Endothelial cell of umbilical vein (primary cell): ENCODE measurements at regions not wholly inside any gene's neighbourhood (a gene's known extent, or its start where the extent isn't known, plus 50 kb on each side); places are given as distances from the start of the nearest gene placed in this dataset.

ENCODE experiments used
- BruUV-seq: library from RNA; stranded (reverse); fragments of 400-500 nt; replicated peaks from 2 replicates; lab custom pipeline; 2021; lab: Mats Ljungman, UMichigan
- CTCF ChIA-PET: fragments of 300-600, 350-600 bp; sonication (Branson Sonifier 250); formaldehyde crosslinking; loops from one replicate; lab custom pipeline; 2021; ENCODE audit warnings: antibody characterized with exemption, inconsistent platforms; lab: Charles Lee
- POLR2A ChIA-PET: fragments of 300-600, 350-600 bp; sonication (Branson Sonifier 250); formaldehyde crosslinking; loops from one replicate; lab custom pipeline; 2021; ENCODE audit warnings: antibody characterized with exemption, inconsistent platforms; lab: Charles Lee
- DNase-seq: peaks from one replicate; pipeline ENCODE4 v3.0.0-alpha.2; 2011; ENCODE audit warnings: low read depth, low spot score
- FAIRE-seq: peaks from 2 replicates; lab custom pipeline; 2011; peaks lifted over from hg19 to GRCh38; lab: Jason Lieb, UNC
- H2AFZ ChIP-seq: 2 replicates; pipeline ENCODE4 v1.6.0; 2012; ENCODE audit warnings: low read depth, low read length, control low read depth, inconsistent platforms
- H3K27ac ChIP-seq: 2 replicates; pipeline ENCODE4 v1.5.1; 2011; ENCODE audit warnings: low read depth, mild to moderate bottlenecking, control low read depth, low read length, moderate library complexity; ENCODE audit not compliant: insufficient read depth
- H3K27me3 ChIP-seq, 2 experiments: 2 replicates each; pipeline versions ENCODE4 v1.6.0 to v1.6.1; 2011; ENCODE audit warnings: low read length in 2 of 2, mixed read lengths in 1 of 2; ENCODE audit not compliant: control insufficient read depth in 2 of 2, insufficient read depth in 2 of 2
- H3K36me3 ChIP-seq, 2 experiments: 2 replicates in 1 of 2; 3 replicates in 1 of 2; pipeline ENCODE4 v1.5.1; 2011; ENCODE audit warnings: low read length in 2 of 2, mild to moderate bottlenecking in 1 of 2, moderate library complexity in 1 of 2; ENCODE audit not compliant: control insufficient read depth in 2 of 2, insufficient read depth in 2 of 2; ENCODE audit errors: extremely low read depth in 1 of 2
- H3K4me1 ChIP-seq: 3 replicates; pipeline ENCODE4 v1.5.1; 2011; ENCODE audit warnings: mild to moderate bottlenecking, low read length; ENCODE audit not compliant: control insufficient read depth, insufficient read depth; ENCODE audit errors: extremely low read depth
- H3K4me2 ChIP-seq: 2 replicates; pipeline ENCODE4 v1.6.1; 2011; ENCODE audit warnings: low read length, control low read depth, mixed read lengths; ENCODE audit not compliant: insufficient read depth
- H3K4me3 ChIP-seq, 3 experiments: fragments of 200-600 bp in 1 of 3; sonication (generic), shearing (Covaris generic) in 1 of 3; replicated peaks in 1 of 3; 2 replicates each; pipeline ENCODE4 v1.5.1; 2011 to 2016; ENCODE audit warnings: control low read depth in 3 of 3, low read length in 3 of 3, mild to moderate bottlenecking in 2 of 3, inconsistent platforms in 1 of 3, low read depth in 1 of 3, moderate library complexity in 1 of 3; ENCODE audit not compliant: insufficient read depth in 1 of 3
- H3K79me2 ChIP-seq: 2 replicates; pipeline ENCODE4 v1.6.0; 2012; ENCODE audit warnings: low read length, inconsistent platforms; ENCODE audit not compliant: control insufficient read depth, insufficient read depth
- H3K9ac ChIP-seq: replicated peaks from 2 replicates; pipeline ENCODE3; 2011; ENCODE audit warnings: low read length, control low read depth; ENCODE audit not compliant: insufficient read depth; ENCODE audit errors: extremely low read depth
- H3K9me1 ChIP-seq: replicated peaks from 3 replicates; pipeline ENCODE4 v1.6.0; 2011; ENCODE audit warnings: mild to moderate bottlenecking, low read length; ENCODE audit not compliant: control insufficient read depth, insufficient read depth; ENCODE audit errors: extremely low read depth
- H3K9me3 ChIP-seq: replicated peaks from 2 replicates; pipeline ENCODE4 v1.5.1; 2012; ENCODE audit warnings: low read length, inconsistent platforms; ENCODE audit not compliant: control insufficient read depth, insufficient read depth
- H4K20me1 ChIP-seq: replicated peaks from 2 replicates; pipeline ENCODE3; 2011; ENCODE audit warnings: mild to moderate bottlenecking, low read length; ENCODE audit not compliant: control insufficient read depth, insufficient read depth; ENCODE audit errors: extremely low read depth
- CTCF ChIP-seq, 2 donors: IDR thresholded peaks; 1 replicate in 1 of 2; 2 replicates in 1 of 2; pipeline ENCODE4 v1.5.1; 2011; ENCODE audit warnings: low read length in 2 of 2, mild to moderate bottlenecking in 2 of 2, moderate library complexity in 2 of 2, control low read depth in 1 of 2, inconsistent platforms in 1 of 2, low read depth in 1 of 2; ENCODE audit not compliant: insufficient read depth in 1 of 2; ENCODE audit errors: extremely low read depth in 1 of 2
- EZH2 ChIP-seq: IDR thresholded peaks from 2 replicates; pipeline ENCODE4 v1.6.1; 2012; ENCODE audit warnings: borderline replicate concordance, low read depth, mild to moderate bottlenecking, moderate library complexity, low read length, inconsistent platforms; ENCODE audit not compliant: severe bottlenecking
- FOS ChIP-seq: IDR thresholded peaks from 2 replicates; pipeline ENCODE4 v1.6.1; 2011; ENCODE audit warnings: mild to moderate bottlenecking, low read length, moderate library complexity, borderline replicate concordance; ENCODE audit not compliant: insufficient read depth
- GATA2 ChIP-seq: IDR thresholded peaks from 2 replicates; pipeline ENCODE4 v1.7.0; 2011; ENCODE audit warnings: low read depth, mild to moderate bottlenecking, moderate library complexity, mixed read lengths, low read length; ENCODE audit not compliant: insufficient read length, insufficient read depth
- JUN ChIP-seq: IDR thresholded peaks from 2 replicates; pipeline ENCODE4 v1.6.1; 2011; ENCODE audit warnings: borderline replicate concordance, low read depth; ENCODE audit not compliant: insufficient read length, insufficient read depth
- MAX ChIP-seq: IDR thresholded peaks from 2 replicates; pipeline ENCODE4 v1.6.1; 2011; ENCODE audit not compliant: insufficient read depth, insufficient read length
- MYC ChIP-seq: IDR thresholded peaks from one replicate; pipeline ENCODE4 v1.6.1; 2011; ENCODE audit warnings: mild to moderate bottlenecking, low read depth, low read length
- POLR2A ChIP-seq: IDR thresholded peaks from 2 replicates; pipeline ENCODE4 v1.6.1; 2012; ENCODE audit warnings: low read depth, mild to moderate bottlenecking, control low read depth, low read length
- POLR2AphosphoS5 ChIP-seq: IDR thresholded peaks from 2 replicates; pipeline ENCODE4 v1.6.1; 2012; ENCODE audit warnings: low read depth, mild to moderate bottlenecking, control low read depth, low read length, moderate library complexity; ENCODE audit not compliant: insufficient read depth
- dilution Hi-C: fragments of 300-500 bp; cut with MboI; formaldehyde crosslinking; loops from one replicate; pipeline ENCODE4 v1.15.0; 2019; ENCODE audit warnings: low sequenced_read_pairs; ENCODE audit not compliant: extremely low pct_ligation_motif_present
- intact Hi-C: fragments of 100-400 bp; cut with micrococcal nuclease; formaldehyde crosslinking; loops from one replicate; pipeline ENCODE4 v1.10.0; 2022

- Histone ChIP-seq H3K9ac (no peak overlapping the region), H2AFZ (no peak overlapping the region), H3K9me3 (no peaks in the 10 kb centered on the region), H4K20me1 (no peaks in the 10 kb centered on the region), H3K4me3 (no peak overlapping the region), H3K4me2 (no peak overlapping the region), H3K79me2 (no peaks in the 10 kb centered on the region), H3K27ac (no peak overlapping the region), H3K4me1 (no peaks in the 10 kb centered on the region), H3K27me3 (peaks cover 33 to 37% of the 10 kb centered on the region in 2 experiments), H3K36me3 (no peaks in the 10 kb centered on the region), H3K9me1 (no peaks in the 10 kb centered on the region)
- FAIRE-seq = no peak
- intact Hi-C loops = no loop called here
- dilution Hi-C loops = no loop called here
- ChIA-PET POLR2A (no interaction called here), CTCF (interaction anchor here (1.8 to 5.4 kb wide), 4 partner anchors 34 to 281 kb away, joined by 5 to 41 read pairs (median 17); no protein-coding TSS in a partner anchor)
- no TSS peak for BruUV-seq
- no peak for DNase-seq
- TF ChIP-seq POLR2AphosphoS5 = no peak
- no peak for TF ChIP-seq POLR2A
- TF ChIP-seq CTCF (IDR thresholded peaks at IDR 0.05; ENCODE audit: extremely low read depth in 1 of 2, insufficient read depth in 1 of 2, low read depth in 1 of 2, low read length in 2 of 2) = no peak
- no peak for TF ChIP-seq FOS
- no peak for TF ChIP-seq MAX
- TF ChIP-seq EZH2 = no peak
- no peak for TF ChIP-seq GATA2
- no peak for TF ChIP-seq MYC
- TF ChIP-seq JUN = no peak
Measured at GRCh38 chr3:150218236-150218635, 189.9 kb upstream of the TSC22D2 start.
